ENCODE measurements at regions not wholly inside any gene's neighbourhood (a gene's known extent, or its start where the extent isn't known, plus 50 kb on each side); places are given as distances from the start of the nearest gene placed in this dataset.

- DNase-seq, result peak; percentile 15
Observed at GRCh38 chr7:138257459-138258196, 181.4 kb downstream of the AKR1D1 start.

GRCh38 chr7:138258197-138258559, 181.9 kb downstream of the AKR1D1 start:
- DNase-seq, result no peak

- no peak for DNase-seq
Observed at GRCh38 chr7:138259675-138260074, 183.4 kb downstream of the AKR1D1 start.

GRCh38 chr7:138267934-138268333, 191.7 kb downstream of the AKR1D1 start:
- no peak for DNase-seq

- DNase-seq, result no peak
Observed at GRCh38 chr7:138276891-138277290, 183.2 kb upstream of the TRIM24 start.

GRCh38 chr7:138278601-138279000, 181.5 kb upstream of the TRIM24 start:
- DNase-seq, result no peak

GRCh38 chr7:138282997-138283396, 177.1 kb upstream of the TRIM24 start:
- no peak for DNase-seq

- DNase-seq, result no peak
Observed at GRCh38 chr7:138285129-138285528, 174.9 kb upstream of the TRIM24 start.

GRCh38 chr7:138286846-138287245, 173.2 kb upstream of the TRIM24 start:
- no peak for DNase-seq

GRCh38 chr7:138287549-138287948, 172.5 kb upstream of the TRIM24 start:
- DNase-seq, result no peak

GRCh38 chr7:138289082-138289481, 171.0 kb upstream of the TRIM24 start:
- no peak for DNase-seq

GRCh38 chr7:138289864-138290263, 170.2 kb upstream of the TRIM24 start:
- no peak for DNase-seq

GRCh38 chr7:138292951-138293350, 167.1 kb upstream of the TRIM24 start:
- no peak for DNase-seq

- DNase-seq, result no peak
Observed at GRCh38 chr7:138295049-138295637, 164.9 kb upstream of the TRIM24 start.

GRCh38 chr7:138297526-138297925, 162.5 kb upstream of the TRIM24 start:
- no peak for DNase-seq

- DNase-seq, result no peak
Observed at GRCh38 chr7:138299066-138299465, 161.0 kb upstream of the TRIM24 start.

GRCh38 chr7:138303230-138304070, 156.6 kb upstream of the TRIM24 start:
- no peak for DNase-seq

- no peak for DNase-seq
Observed at GRCh38 chr7:138304071-138304320, 156.1 kb upstream of the TRIM24 start.

GRCh38 chr7:138307633-138308032, 152.4 kb upstream of the TRIM24 start:
- DNase-seq, result no peak

- no peak for DNase-seq
Observed at GRCh38 chr7:138308136-138308535, 151.9 kb upstream of the TRIM24 start.

- DNase-seq, result no peak
Observed at GRCh38 chr7:138309186-138309585, 150.9 kb upstream of the TRIM24 start.

- DNase-seq, result no peak
Observed at GRCh38 chr7:138313829-138314178, 146.3 kb upstream of the TRIM24 start.

GRCh38 chr7:138316421-138317043, 143.5 kb upstream of the TRIM24 start:
- DNase-seq, result peak; percentile 9
